IPS-NIHi7 (cell line): ENCODE measurements at regions not wholly inside any gene's neighbourhood (a gene's known extent, or its start where the extent isn't known, plus 50 kb on each side); places are given as distances from the start of the nearest gene placed in this dataset.
"Not testable (repeated sequence)": the region's sequence is repeated elsewhere in the genome, so short reads cannot be mapped to it uniquely, and the experiment has no call there.

ENCODE experiments used
- DNase-seq: peaks from one replicate; pipeline ENCODE4 v3.0.0; 2012; ENCODE audit warnings: mixed read lengths; ENCODE audit errors: extremely low spot score

DNA sequence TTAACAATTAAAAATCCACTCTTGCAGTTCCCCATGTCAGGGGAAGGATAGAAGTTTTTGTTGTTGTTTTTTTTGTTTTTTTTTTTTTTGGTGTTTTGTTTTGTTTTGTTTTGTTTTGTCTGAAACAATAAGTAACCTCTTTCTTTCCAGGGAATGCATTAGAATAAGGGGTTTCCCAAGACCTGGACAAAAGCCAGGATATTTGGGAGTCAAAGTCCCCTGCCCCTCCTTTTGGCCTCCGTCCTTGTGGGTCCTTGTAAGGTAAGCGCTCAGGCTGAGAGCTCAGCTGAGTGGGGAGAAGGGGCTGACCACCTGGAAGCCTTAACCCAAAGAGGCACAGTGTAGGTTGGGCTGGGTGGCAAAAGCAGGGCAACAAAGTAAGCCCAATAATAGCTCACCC lies 515.4 kb downstream of the SOX6 start:
- DNase-seq = no peak

DNA sequence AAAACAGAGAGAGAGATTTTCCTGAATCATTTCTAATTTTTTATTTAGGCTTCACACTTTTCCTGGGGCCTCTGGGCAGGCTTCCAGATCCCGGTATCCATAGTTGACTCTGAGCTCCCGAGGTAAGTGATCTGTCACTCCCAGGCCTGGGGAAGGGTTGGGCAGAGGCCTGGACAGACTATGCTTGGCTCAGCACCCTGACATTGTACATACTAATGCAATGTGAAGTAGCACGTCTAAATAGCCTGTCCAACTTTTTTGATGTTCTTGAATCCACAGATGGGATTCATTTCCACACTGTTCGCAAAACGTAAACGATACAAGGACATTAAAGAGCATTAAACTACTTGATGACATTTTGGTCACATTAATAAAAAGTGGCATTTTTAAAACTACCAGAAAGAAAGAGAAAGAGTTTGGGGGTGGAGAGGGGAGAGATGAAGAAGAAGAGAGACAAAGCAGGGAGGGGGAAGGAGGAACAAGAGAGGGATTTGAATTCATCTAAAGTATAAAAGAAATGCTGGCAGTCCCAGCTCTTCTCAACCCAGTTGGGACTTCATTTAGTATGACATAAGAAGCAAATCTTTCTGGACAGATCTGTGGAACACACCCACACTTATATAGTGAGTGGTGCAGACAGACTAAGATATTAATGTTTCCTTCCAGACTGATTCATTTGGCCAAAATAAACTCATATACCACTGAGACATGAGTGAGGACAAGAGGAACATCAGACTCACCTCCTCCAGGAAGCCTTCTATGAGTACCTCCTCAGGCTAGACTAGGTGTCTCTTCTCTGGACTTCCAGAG lies 514.2 kb downstream of the SOX6 start:
- DNase-seq = no peak

DNA sequence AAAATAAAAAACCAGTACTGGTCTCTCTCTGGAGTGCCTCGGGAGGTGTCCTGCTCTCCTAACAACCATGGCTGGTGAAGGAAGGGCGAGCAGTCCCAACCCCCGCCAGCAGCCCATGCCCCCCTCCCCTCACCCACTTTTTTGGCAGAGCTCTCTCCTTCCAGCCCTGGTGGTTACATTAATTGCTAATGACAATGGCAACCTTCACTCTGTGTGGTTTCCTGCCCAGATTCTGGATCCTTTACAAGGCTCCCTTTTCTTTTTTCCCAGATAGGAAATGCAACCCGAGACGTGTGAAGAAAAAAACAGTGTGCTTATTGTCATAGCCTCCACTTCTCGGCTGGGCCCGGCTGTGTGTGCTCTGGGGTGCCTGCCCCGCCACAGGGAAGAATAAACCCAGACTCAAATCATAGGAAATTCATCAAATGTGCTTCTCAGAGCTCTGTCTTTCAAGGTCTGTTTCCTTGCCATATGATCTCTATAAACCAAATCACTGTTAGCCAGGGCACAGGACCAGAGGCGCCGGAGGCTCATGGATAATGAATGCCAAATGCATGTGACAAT lies 513.0 kb downstream of the SOX6 start:
- peak; percentile 15 for DNase-seq

DNA sequence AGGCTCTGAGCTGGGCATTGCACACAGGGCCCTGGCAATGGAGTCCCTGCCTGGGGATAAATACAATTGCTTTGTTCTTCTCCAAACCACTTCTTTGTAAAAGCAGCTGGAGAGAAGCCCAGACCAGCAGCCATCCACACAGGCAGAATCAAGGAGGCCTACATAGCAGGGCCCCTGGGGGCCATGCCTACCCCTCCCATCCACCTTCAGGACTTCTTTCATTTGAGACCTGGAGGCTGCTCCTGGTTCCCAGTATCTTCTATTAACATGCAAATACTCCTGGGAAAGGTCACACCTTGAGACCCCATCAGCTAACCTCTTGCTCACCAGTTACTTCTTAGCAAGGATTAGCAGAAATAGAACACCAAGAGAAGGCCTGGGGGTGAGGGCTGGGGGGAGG lies 511.1 kb downstream of the SOX6 start:
- DNase-seq = peak; percentile 41

DNA sequence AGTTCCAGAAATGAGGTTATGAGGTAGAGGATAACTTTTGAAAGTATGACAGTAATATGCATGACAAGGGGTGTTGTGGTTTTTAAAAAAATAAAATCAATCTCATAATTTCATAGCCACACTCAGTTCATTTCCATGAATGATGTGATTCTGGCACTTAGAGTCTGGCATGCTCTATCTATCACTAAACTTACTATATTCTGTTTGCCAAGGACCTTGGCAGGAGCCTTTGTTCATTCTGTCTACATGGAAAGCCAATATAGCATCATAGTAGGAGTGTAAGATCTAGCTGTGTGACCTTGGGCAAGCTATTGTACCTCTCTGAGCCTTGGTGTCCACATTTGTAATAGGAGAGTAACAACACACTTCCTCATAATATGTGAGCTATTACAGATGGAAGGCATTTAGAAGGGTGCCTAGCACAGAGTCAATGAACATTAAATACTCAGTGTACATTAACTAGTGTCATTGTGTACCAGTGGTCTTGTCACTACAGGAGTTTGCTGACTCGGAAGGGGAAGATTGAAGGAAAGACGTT lies 507.6 kb downstream of the SOX6 start:
- DNase-seq = no peak

DNA sequence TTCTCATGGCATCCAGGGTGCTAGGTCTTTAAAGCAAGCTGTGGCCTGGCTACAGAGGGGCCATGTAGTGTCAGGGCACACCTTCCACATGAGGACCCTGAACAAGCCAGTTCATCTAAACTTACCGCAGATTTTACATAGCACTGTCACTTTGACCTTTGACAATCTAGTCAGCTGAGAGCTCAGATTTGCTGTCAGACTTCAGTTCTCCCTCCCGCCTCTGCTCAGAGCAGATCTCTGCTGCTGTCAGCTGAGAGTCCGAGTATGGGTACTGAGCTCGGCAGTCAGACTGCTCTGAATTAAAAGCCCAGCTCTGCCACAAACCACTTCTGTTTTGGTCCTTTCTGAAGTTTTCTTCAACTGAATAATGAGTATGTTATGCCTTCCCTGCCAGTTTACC lies 507.1 kb downstream of the SOX6 start:
- DNase-seq = no peak

DNA sequence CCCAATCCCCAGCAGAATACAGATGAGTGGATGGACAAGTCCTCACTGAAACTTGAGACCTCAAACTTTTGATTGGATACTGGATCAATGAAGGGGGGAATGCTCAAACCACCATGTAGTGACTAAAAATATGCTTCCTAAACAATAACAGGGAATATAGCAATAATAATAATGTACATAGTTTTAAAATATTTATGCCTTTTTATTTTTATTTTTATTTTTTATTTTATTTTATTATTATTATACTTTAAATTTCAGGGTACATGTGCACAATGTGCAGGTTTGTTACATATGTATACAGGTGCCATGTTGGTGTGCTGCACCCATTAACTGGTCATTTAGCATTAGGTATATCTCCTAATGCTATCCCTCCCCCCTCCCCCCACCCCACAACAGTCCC lies 506.0 kb downstream of the SOX6 start:
- not testable (repeated sequence) for DNase-seq

DNA sequence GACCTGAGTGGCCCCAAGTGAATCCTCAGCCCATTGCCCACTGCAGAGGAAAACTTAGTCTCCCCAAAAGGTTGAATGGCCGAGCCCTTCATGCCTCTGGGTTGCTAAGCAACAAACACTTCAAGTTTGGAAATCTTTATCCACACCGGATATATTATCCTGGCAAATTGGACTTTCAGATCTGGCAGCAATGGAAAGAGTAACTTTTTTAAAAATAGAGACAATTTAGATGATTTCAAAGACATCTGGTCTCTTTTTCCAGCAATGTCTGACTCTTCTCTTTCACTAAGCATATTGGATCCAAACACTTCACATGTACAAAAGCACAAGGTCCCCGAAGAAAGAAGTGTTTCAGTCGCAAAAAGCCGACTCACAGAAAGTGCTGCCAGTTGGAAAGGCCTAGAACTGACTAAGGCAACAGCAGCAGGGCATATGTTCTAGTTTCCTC lies 505.3 kb downstream of the SOX6 start:
- no peak for DNase-seq

DNA sequence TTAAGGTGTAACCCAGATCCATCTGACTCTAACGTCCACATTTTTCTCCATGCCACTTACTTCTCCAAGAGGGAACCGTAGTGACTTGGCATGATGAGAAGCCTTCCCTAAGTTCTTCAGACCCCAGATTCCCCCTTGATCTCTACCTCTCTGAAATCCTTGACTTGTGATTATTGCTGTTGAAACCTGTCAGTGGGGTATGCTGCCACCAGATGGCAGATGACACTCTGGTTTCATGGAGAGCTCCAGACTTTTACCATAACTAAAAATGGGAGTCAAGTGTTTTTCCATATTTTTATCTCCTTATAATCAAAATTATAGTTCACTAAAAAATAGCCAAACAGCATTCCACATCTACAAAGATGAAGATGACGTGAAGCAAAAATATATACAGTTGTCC lies 504.2 kb downstream of the SOX6 start:
- DNase-seq = peak; percentile 37

DNA sequence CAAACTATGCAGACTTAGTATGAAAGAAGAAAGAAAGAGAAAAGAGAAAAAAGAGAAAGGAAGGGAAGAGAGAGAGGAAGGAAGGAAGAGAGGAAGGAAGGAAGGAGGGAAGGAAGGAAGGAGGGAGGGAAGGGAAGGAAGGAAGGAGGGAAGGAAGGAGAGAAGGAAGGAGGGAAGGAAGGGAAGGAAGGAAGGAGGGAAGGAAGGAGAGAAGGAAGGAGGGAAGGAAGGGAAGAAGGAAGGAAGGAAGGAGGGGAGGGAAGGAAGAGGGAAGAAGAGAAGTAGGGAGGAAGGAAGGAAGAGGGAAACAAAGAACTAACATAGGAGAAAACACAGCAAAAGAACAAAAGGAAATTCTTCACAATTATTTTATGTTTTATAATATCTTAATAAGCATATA lies 502.1 kb downstream of the SOX6 start:
- DNase-seq = no peak

DNA sequence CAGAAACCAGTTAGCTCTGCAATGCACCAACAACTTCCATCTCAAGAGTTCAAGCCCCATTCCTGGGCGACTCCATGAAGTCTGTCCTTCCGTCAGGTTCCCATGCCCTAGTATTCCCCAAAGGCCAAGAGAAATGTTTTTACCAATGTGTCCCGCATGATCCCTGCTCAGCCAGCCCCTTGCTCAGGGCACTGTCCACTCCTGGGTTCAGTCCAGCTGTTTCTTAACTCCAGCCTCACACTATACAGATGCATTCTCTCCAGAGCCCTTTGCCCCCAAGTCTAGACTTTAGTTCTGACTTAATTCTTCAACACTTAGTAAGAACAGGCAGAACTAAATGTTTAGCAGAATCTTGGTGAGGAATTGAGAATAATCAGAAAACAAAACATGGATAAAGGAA lies 497.5 kb downstream of the SOX6 start:
- DNase-seq = no peak

DNA sequence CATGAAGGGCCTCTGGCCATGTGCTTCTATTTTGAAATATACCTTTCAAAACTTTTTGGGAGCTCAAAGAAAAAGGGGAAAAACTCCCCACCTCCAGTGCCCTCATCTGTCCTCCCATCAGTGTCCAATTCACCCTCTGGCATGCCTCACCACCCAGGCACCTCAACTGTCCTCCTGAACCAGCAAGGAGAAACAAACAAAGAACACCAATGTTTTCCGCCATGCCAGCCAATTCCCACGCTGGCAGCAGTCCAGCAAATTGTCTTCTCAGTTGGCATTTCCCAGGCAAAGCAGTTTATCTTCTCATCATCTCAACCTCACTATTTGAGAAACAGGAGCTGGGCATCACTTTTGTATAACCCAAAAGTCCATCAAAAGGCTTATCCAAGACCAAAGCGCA lies 496.9 kb downstream of the SOX6 start:
- DNase-seq = no peak

DNA sequence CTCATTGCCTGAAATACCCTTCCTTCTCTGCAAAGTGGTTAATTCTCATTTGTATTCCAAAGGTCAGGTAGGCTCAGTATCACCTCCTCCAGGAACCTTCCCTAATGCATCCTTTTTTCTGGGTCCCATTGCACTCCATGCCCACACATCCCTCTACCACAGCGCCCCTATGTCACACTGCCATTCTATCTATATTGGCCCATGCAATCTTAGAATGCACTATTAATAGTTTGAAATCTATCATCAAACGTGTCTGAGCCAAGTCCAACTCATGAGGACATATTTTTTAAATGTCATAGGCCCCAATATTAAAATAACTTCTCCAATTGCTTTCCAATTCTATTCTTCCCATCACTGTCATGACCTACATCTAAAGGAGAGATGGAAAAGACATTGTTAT lies 495.1 kb downstream of the SOX6 start:
- DNase-seq = no peak

DNA sequence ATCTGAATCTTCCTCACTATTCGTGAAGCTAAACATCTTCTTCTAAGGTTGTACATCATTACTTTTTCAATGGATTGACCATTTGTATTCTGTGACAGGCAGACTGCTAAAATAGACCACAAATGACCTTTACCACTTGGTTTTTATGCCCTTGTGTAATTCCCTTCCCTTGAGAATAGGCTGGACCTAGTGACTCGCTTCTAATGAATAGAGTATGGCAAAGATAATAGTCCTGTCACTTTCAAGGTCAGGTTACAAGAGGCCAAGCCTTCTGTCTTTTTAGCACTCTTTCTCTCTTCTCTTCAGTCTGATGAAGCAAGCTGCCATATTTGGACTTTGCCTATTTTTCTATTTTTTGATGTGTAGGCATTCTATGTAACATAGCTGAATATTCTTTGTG lies 492.9 kb downstream of the SOX6 start:
- no peak for DNase-seq

DNA sequence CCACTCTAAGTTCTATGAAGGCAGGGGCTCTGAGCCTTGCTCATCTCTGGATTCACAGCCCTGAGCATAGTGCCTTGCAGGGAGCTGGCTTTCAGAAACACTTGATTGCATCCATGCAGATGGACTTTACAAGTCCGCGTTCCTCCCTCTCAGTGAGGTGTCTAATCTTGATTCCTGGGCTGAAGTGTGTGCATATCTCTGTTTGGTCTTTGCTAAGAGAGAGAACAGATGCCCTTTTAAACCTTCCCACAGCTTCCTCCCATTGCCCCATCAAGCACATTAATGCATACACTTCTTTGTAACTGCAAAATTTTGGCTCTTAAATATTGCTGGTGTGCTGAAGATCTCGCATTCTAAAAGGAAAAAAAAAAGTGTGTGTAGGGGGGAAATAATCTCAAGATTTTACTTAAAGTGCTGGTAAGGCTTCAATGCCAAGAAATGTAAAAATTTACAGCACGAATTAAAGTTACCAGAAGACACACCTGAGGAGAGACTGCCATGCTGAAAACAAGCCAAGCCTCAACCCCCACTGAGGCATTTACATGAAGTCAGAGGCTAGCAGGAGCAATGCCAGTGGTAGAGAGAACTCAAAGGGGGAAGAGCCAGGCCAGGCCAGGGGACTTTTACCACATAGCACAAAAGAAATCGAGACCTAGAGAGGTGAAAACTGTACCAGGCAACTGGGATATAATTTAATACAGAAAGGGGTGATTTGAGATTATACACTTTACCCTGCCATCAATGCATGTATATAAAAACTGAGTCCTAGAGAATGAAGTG lies 492.1 kb downstream of the SOX6 start:
- no peak for DNase-seq

DNA sequence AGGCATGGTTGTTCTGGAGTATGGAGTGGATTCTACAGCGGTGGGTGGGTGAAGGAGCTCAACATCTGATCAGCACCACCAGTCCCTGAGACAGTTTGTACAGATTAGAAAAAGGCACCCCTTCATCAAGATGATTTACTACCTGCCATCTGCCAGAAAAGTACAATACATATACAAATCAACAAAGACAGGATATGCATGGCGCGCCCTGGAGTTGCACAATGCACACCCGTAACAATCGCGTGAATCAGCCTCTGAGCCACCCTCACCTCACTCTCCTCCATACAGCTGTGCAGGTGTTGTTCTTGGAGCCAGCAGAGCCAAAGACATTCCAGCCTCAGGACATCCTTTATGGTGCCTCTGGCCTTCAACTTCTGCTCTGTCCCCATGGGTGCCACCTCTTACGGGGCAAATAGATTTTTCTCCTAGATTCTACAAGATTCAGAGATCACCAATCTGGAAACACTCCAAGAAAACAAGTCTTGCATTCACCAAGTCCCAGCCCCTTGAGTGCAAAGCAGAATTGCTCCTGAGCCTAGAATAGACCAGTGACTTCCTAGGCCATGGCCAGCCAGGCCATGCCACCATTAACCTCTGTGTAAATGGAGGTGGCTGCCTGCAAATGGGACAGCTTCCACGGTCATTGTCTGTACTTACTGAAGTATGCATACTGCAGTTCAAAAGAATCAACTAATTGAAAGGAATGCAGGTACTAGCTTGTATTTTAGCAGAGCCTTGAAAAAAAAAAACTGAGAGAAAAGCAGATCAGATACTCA lies 490.9 kb downstream of the SOX6 start:
- DNase-seq = no peak

DNA sequence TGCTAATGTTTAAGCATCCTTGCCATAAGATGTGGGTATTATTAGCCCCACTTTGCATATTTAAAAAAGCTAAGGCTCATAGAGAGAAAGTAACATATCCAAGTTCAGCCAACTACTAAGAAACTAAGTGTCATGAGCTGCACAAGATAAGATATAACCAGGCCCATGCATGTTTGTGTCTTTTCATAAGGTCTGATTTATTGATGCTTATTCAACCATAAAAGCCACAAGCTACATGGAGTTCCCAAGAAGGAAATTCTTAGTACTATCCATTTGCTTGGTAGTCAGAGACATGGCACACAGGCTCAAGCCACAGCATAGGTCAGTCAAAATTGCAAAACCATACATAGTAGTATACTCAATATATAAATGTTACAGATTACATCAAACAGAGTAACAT lies 488.5 kb downstream of the SOX6 start:
- no peak for DNase-seq

DNA sequence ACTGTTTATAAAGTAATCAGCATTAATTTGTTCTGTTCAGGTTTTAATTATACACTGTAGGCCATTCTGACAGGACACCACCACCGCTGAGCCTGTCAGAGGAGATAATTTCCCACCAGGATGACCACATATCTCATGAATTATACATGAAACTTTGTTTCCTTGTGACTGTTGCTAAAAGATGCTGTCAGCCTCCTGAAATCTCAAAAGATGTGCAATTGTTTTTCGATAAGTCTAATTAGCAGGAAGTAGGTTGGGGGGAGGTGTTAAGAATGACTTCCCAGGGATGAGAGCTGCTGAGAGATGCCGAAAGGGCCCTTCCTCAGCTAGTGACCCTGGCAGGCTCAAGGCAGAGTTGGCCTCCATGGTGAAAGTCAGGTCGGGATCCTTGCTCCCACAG lies 485.4 kb downstream of the SOX6 start:
- no peak for DNase-seq

DNA sequence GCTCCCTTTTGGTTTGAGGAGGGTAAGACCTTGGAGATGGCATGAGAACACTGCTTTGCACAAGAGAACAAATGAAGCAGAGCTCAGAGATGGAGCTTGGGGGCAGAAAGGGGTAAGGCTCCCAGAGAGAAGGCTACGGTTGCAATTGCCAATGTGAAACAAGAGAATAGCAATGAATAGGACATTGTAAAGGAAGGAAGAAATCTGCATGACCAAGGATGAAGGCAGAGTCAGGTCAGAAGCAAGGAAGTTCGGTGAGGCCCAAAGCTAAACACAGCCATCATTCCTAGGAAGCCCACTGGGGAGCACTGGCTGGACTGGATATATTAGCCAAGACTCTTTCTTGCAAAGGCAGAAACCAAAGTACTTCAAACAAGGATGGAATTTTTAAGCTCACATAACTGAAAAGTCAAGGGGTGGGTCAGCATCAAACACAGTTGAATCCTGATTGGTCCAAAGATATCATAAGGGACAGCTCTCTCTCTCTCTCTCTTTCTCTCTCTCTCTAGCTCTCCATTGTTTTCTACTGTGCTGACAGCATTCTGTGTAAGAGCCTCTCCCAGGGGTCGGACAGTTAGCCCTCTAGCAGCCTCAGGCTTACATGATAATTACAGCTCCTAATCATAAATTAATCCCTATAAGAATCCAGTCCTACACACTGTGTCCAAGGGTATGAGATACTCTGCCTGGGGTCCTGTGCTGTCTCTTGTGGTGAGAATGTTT lies 484.3 kb downstream of the SOX6 start:
- DNase-seq = no peak

DNA sequence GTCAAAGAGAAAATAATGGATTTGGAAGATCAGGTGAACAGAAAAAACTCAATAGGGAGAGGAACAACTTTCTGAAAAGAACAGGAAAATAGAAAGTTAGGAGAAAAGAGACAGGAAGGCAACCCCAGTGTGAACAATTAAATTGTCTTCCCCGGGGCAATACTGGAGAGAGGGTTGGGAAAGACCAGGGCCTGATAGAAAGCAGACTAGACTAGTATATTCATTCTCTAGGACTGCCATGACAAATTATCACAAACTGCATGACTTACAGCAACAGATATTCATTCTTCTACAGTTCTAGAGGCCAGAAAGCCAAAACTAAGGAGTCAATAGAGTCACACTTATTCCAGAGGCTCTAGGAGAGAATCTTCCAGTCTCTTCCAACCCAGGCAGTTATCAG lies 482.8 kb downstream of the SOX6 start:
- DNase-seq = no peak

DNA sequence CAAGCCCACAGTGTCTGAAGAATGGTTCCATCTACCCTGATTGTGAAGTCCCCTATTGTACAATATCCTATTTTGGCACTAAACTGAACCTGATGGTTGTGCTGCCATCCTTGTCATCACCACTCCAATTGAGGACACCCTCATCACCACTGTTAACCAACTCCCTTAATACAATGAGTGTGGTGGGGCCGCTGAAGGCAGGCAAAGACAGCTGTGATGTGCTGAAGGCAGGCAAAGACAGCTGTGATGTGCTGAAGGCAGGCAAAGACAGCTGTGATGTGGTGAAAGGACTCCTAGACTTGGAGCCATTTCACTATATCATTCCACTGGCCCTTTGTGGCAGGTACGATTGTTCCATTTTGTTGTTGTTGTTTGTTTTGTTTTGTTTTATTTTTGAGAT lies 481.6 kb downstream of the SOX6 start:
- no peak for DNase-seq
